H1 (cell line): ENCODE measurements at regions not wholly inside any gene's neighbourhood (a gene's known extent, or its start where the extent isn't known, plus 50 kb on each side); places are given as distances from the start of the nearest gene placed in this dataset.

Experiments
- CTCF ChIA-PET: fragments of 300-600 bp; sonication (Branson Sonifier 250); formaldehyde crosslinking; loops from one replicate; lab custom pipeline; 2021; ENCODE audit not compliant: partially characterized antibody; lab: Charles Lee
- POLR2A ChIA-PET: fragments of 300-600 bp; sonication (Branson Sonifier 250); formaldehyde crosslinking; loops from one replicate; lab custom pipeline; 2021; ENCODE audit warnings: inconsistent platforms; ENCODE audit not compliant: partially characterized antibody; lab: Charles Lee
- DNase-seq, 2 experiments: peaks; one replicate each; pipeline versions ENCODE4 v3.0.0 to v3.0.0-alpha.2; 2010 to 2022; ENCODE audit warnings: low spot score in 2 of 2, low read depth in 1 of 2, mixed read lengths in 1 of 2
- FAIRE-seq: peaks from 2 replicates; lab custom pipeline; 2011; peaks lifted over from hg19 to GRCh38; lab: Jason Lieb, UNC
- H2AFZ ChIP-seq: 2 replicates; pipeline ENCODE4 v1.8.1; 2012; ENCODE audit warnings: low read length, inconsistent platforms
- H2AK5ac ChIP-seq: 2 replicates; pipeline ENCODE4 v1.6.1; 2013; ENCODE audit warnings: low read depth, low read length
- H2BK120ac ChIP-seq: replicated peaks from 2 replicates; pipeline ENCODE3; 2013; ENCODE audit warnings: low read depth, low read length, inconsistent platforms
- H2BK12ac ChIP-seq: 2 replicates; pipeline ENCODE4 v1.6.1; 2013; ENCODE audit warnings: low read depth, low read length
- H2BK15ac ChIP-seq: 2 replicates; pipeline ENCODE4 v1.6.1; 2013; ENCODE audit warnings: low read length
- H2BK20ac ChIP-seq: 2 replicates; pipeline ENCODE4 v1.6.1; 2013; ENCODE audit warnings: low read length
- H2BK5ac ChIP-seq: 2 replicates; pipeline ENCODE4 v1.6.1; 2013; ENCODE audit warnings: low read depth, low read length
- H3K14ac ChIP-seq: 2 replicates; pipeline ENCODE4 v1.6.1; 2013; ENCODE audit warnings: inconsistent platforms; ENCODE audit not compliant: insufficient read length
- H3K18ac ChIP-seq: 2 replicates; pipeline ENCODE4 v1.6.1; 2013; ENCODE audit warnings: low read length; ENCODE audit errors: extremely low read depth
- H3K23ac ChIP-seq: 2 replicates; pipeline ENCODE4 v1.6.1; 2013; ENCODE audit warnings: inconsistent platforms; ENCODE audit not compliant: insufficient read length
- H3K23me2 ChIP-seq: 2 replicates; pipeline ENCODE4 v1.6.1; 2013; ENCODE audit warnings: low read depth, low read length
- H3K27ac ChIP-seq: 2 replicates; pipeline ENCODE4 v1.6.1; 2011; ENCODE audit warnings: low read depth, low read length, inconsistent platforms
- H3K27me3 ChIP-seq, 4 experiments: replicated peaks in 1 of 4; 1 replicate in 1 of 4; 2 replicates in 3 of 4; pipeline versions ENCODE4 v1.6.1 to v1.8.1; 2011 to 2013; ENCODE audit warnings: low read length in 3 of 4, mild to moderate bottlenecking in 3 of 4, inconsistent platforms in 2 of 4, mixed read lengths in 2 of 4, moderate library complexity in 1 of 4; ENCODE audit not compliant: control insufficient read depth in 3 of 4, insufficient read depth in 3 of 4; ENCODE audit errors: extremely low read depth in 1 of 4
- H3K36me3 ChIP-seq, 4 experiments: 2 replicates each; pipeline versions ENCODE4 v1.6.1 to v1.8.1; 2011 to 2013; ENCODE audit warnings: mild to moderate bottlenecking in 4 of 4, low read length in 3 of 4, moderate library complexity in 2 of 4, control low read depth in 1 of 4, inconsistent platforms in 1 of 4; ENCODE audit not compliant: insufficient read depth in 4 of 4, control insufficient read depth in 2 of 4
- H3K4ac ChIP-seq: replicated peaks from 2 replicates; pipeline ENCODE3; 2013; ENCODE audit warnings: low read length, low read depth, mixed read lengths, inconsistent platforms; ENCODE audit not compliant: insufficient read length
- H3K4me1 ChIP-seq, 4 experiments: replicated peaks in 1 of 4; 1 replicate in 1 of 4; 2 replicates in 3 of 4; pipeline versions ENCODE4 v1.6.1 to v1.8.1; 2011 to 2013; ENCODE audit warnings: low read length in 3 of 4, inconsistent platforms in 2 of 4, mixed read lengths in 1 of 4; ENCODE audit not compliant: insufficient read depth in 4 of 4, control insufficient read depth in 3 of 4
- H3K4me2 ChIP-seq, 2 experiments: 2 replicates each; pipeline versions ENCODE4 v1.6.1 to v1.8.1; 2011 to 2013; ENCODE audit warnings: low read depth in 2 of 2, low read length in 2 of 2, control low read depth in 1 of 2, inconsistent platforms in 1 of 2, mild to moderate bottlenecking in 1 of 2; ENCODE audit not compliant: insufficient read depth in 1 of 2
- H3K4me3 ChIP-seq, 4 experiments: fragments of 200-600, 300-600 bp in 1 of 4; sonication (generic), shearing (Covaris generic), sonication (Bioruptor Twin) in 1 of 4; 2 replicates each; pipeline versions ENCODE4 v1.5.1 to v1.8.1; 2011 to 2016; ENCODE audit warnings: low read length in 4 of 4, low read depth in 3 of 4, control low read depth in 2 of 4, inconsistent platforms in 2 of 4, mild to moderate bottlenecking in 2 of 4, mixed read lengths in 1 of 4, moderate library complexity in 1 of 4; ENCODE audit not compliant: insufficient read depth in 2 of 4; ENCODE audit errors: extremely low read depth in 1 of 4
- H3K56ac ChIP-seq: replicated peaks from 2 replicates; pipeline ENCODE3; 2013; ENCODE audit warnings: low read depth, mild to moderate bottlenecking, mixed read lengths, low read length, inconsistent platforms; ENCODE audit not compliant: insufficient read length
- H3K79me1 ChIP-seq: 2 replicates; pipeline ENCODE4 v1.6.1; 2013; ENCODE audit warnings: low read depth, low read length, control low read depth
- H3K79me2 ChIP-seq, 2 experiments: 2 replicates each; pipeline versions ENCODE4 v1.6.1 to v1.8.1; 2012 to 2013; ENCODE audit warnings: low read length in 2 of 2, mild to moderate bottlenecking in 2 of 2, inconsistent platforms in 1 of 2; ENCODE audit not compliant: insufficient read depth in 2 of 2, control insufficient read depth in 1 of 2
- H3K9ac ChIP-seq, 4 experiments: replicated peaks in 1 of 4; 1 replicate in 1 of 4; 2 replicates in 3 of 4; pipeline versions ENCODE4 v1.6.1 to v1.8.1; 2011 to 2013; ENCODE audit warnings: low read depth in 3 of 4, low read length in 3 of 4, control low read depth in 2 of 4, mild to moderate bottlenecking in 2 of 4, moderate library complexity in 2 of 4, inconsistent platforms in 1 of 4; ENCODE audit errors: extremely low read depth in 1 of 4
- H3K9me3 ChIP-seq, 2 experiments: 2 replicates each; pipeline versions ENCODE4 v1.6.1 to v1.8.1; 2012 to 2013; ENCODE audit warnings: mild to moderate bottlenecking in 2 of 2, moderate library complexity in 2 of 2, control low read depth in 1 of 2, inconsistent platforms in 1 of 2, low read depth in 1 of 2, low read length in 1 of 2, mixed read lengths in 1 of 2; ENCODE audit not compliant: insufficient read depth in 2 of 2
- H4K20me1 ChIP-seq, 2 experiments: replicated peaks in 1 of 2; 2 replicates each; pipeline versions ENCODE3 to v1.8.1; 2011 to 2013; ENCODE audit warnings: inconsistent platforms in 2 of 2, low read length in 2 of 2, mild to moderate bottlenecking in 1 of 2; ENCODE audit not compliant: insufficient read depth in 2 of 2, control insufficient read depth in 1 of 2
- H4K5ac ChIP-seq: 2 replicates; pipeline ENCODE4 v1.6.1; 2013; ENCODE audit warnings: low read length, low read depth, mixed read lengths, inconsistent platforms; ENCODE audit not compliant: insufficient read length
- H4K8ac ChIP-seq: 2 replicates; pipeline ENCODE4 v1.8.0; 2013; ENCODE audit warnings: mild to moderate bottlenecking, moderate library complexity, low read length, inconsistent platforms; ENCODE audit not compliant: insufficient read depth; ENCODE audit errors: extremely low read depth
- H4K91ac ChIP-seq: replicated peaks from 2 replicates; pipeline ENCODE3; 2013; ENCODE audit warnings: low read length, mixed read lengths, inconsistent platforms; ENCODE audit not compliant: insufficient read length
- BACH1 ChIP-seq: IDR thresholded peaks from 2 replicates; pipeline ENCODE4 v1.6.1; 2012; ENCODE audit warnings: low read length, improper control_type of control experiment
- BCL11A ChIP-seq, 2 experiments: IDR thresholded peaks; one replicate each; pipeline ENCODE4 v1.6.1; 2011; ENCODE audit warnings: low read depth in 2 of 2, low read length in 2 of 2, mild to moderate bottlenecking in 2 of 2
- BRCA1 ChIP-seq: IDR thresholded peaks from 2 replicates; pipeline ENCODE4 v1.6.1; 2012; ENCODE audit warnings: low read depth, low read length, improper control_type of control experiment
- CBX5 ChIP-seq: fragments of 300-800, 300-1000 bp; sonication (generic); IDR thresholded peaks from 2 replicates; pipeline ENCODE4 v1.7.1; 2016; ENCODE audit warnings: antibody characterized with exemption, low read length, low read depth
- CBX8 ChIP-seq: fragments of 300-800, 300-1000 bp; sonication (generic); IDR thresholded peaks from 2 replicates; pipeline ENCODE4 v1.7.1; 2016; ENCODE audit warnings: low read depth, low read length, borderline replicate concordance
- CHD1 ChIP-seq: IDR thresholded peaks from 2 replicates; pipeline ENCODE4 v1.6.1; 2012; ENCODE audit warnings: low read depth, low read length, improper control_type of control experiment
- E2F6 ChIP-seq: IDR thresholded peaks from 2 replicates; pipeline ENCODE4 v1.6.1; 2012; ENCODE audit warnings: inconsistent platforms
- EP300 ChIP-seq, 2 experiments: IDR thresholded peaks; 1 replicate in 1 of 2; 2 replicates in 1 of 2; pipeline ENCODE4 v1.6.1; 2011 to 2012; ENCODE audit warnings: low read depth in 2 of 2, low read length in 2 of 2, mild to moderate bottlenecking in 2 of 2, borderline replicate concordance in 1 of 2, inconsistent platforms in 1 of 2, moderate library complexity in 1 of 2
- HDAC6 ChIP-seq: IDR thresholded peaks from one replicate; pipeline ENCODE4 v1.7.1; 2012; ENCODE audit warnings: low read depth, mild to moderate bottlenecking, inconsistent platforms, low read length, moderate library complexity
- MAFK ChIP-seq: IDR thresholded peaks from 2 replicates; pipeline ENCODE4 v1.6.1; 2012; ENCODE audit warnings: low read depth, mild to moderate bottlenecking, improper control_type of control experiment, low read length
- NANOG ChIP-seq: IDR thresholded peaks from 2 replicates; pipeline ENCODE4 v1.6.1; 2011; ENCODE audit warnings: low read length, low read depth, mild to moderate bottlenecking, inconsistent platforms; ENCODE audit not compliant: insufficient read depth, poor library complexity, severe bottlenecking
- POU5F1 ChIP-seq: IDR thresholded peaks from 2 replicates; pipeline ENCODE4 v1.6.1; 2011; ENCODE audit warnings: low read depth, mild to moderate bottlenecking, low read length, moderate library complexity
- SIN3A ChIP-seq, 2 experiments: IDR thresholded peaks in 1 of 2; conservative IDR thresholded peaks in 1 of 2; 2 replicates each; pipeline ENCODE4 v1.6.1; 2011 to 2012; ENCODE audit warnings: low read length in 2 of 2, improper control_type of control experiment in 1 of 2, low read depth in 1 of 2, mild to moderate bottlenecking in 1 of 2
- SRF ChIP-seq: IDR thresholded peaks from 2 replicates; pipeline ENCODE4 v1.6.1; 2011; ENCODE audit warnings: mild to moderate bottlenecking, low read depth, low read length, moderate library complexity
- ZNF274 ChIP-seq: IDR thresholded peaks from 2 replicates; pipeline ENCODE4 v1.7.0; 2012; ENCODE audit warnings: low read length, borderline replicate concordance; ENCODE audit errors: extremely low read depth
- WGBS, 2 experiments: shearing (Covaris generic) in 1 of 2; methylation state at CpG; one replicate each; pipeline versions ENCODE4 v1.1.6 to v1.1.7; 2013 to 2015; ENCODE audit warnings: low lambda C conversion rate in 2 of 2, mixed read lengths in 2 of 2, inconsistent platforms in 1 of 2, low coverage in 1 of 2, missing lambda C conversion rate in 1 of 2; ENCODE audit not compliant: insufficient replicate concordance in 2 of 2, insufficient coverage in 1 of 2, insufficient read length in 1 of 2; ENCODE audit errors: extremely low coverage in 1 of 2, missing lambda C conversion rate in 1 of 2; 5-methylcytosine and 5-hydroxymethylcytosine counted together

GRCh38 chr18:33959609-33960008, 265.1 kb downstream of the NOL4 start:
- Histone ChIP-seq H3K9me3 (no peaks in the 10 kb centered on the region), H2BK120ac (no peak overlapping the region), H2BK5ac (no peak overlapping the region), H3K14ac (no peak overlapping the region), H3K4ac (no peak overlapping the region), H3K56ac (no peak overlapping the region), H3K9ac (no peak overlapping the region), H4K8ac (no peak overlapping the region), H3K4me1 (no peaks in the 10 kb centered on the region), H2BK20ac (no peak overlapping the region), H2BK12ac (no peak overlapping the region), H2BK15ac (no peak overlapping the region), H3K27ac (no peak overlapping the region), H3K79me2 (no peaks in the 10 kb centered on the region), H3K79me1 (no peaks in the 10 kb centered on the region), H4K20me1 (no peaks in the 10 kb centered on the region), H3K36me3 (no peaks in the 10 kb centered on the region), H4K5ac (no peak overlapping the region), H3K23me2 (no peaks in the 10 kb centered on the region), H3K18ac (no peak overlapping the region), H3K23ac (no peak overlapping the region), H3K27me3 (no peaks in the 10 kb centered on the region), H3K4me3 (no peak overlapping the region), H3K4me2 (no peak overlapping the region), H2AK5ac (no peak overlapping the region), H4K91ac (no peak overlapping the region), H2AFZ (no peak overlapping the region)
- FAIRE-seq: no peak
- 90% methylated on average over 2 of the region's 2 CpGs; no CpG with 5 or more reads in 1 of the 2 experiments for WGBS, 2 experiments
- no peak for DNase-seq
- POLR2A ChIA-PET: no interaction called here
- CTCF ChIA-PET: interaction anchor here (0.7 to 1.3 kb wide), 2 partner anchors 33 to 364 kb away, joined by 3 read pairs; no protein-coding TSS in a partner anchor
- no peak for TF ChIP-seq POU5F1
- no peak for TF ChIP-seq HDAC6
- no peak for TF ChIP-seq CBX5
- TF ChIP-seq EP300 (IDR thresholded peaks at IDR 0.05; ENCODE audit: borderline replicate concordance in 1 of 2, low read depth in 2 of 2, low read length in 2 of 2): no peak
- TF ChIP-seq CHD1: no peak
- TF ChIP-seq ZNF274: no peak
- no peak for TF ChIP-seq BCL11A (IDR thresholded peaks at IDR 0.05; ENCODE audit: low read depth in 2 of 2, low read length in 2 of 2)
- no peak for TF ChIP-seq CBX8
- TF ChIP-seq MAFK: no peak
- TF ChIP-seq E2F6: no peak
- no peak for TF ChIP-seq SIN3A (conservative IDR thresholded peaks at IDR 0.05 in 1 of 2, IDR thresholded peaks at IDR 0.05 in 1 of 2; ENCODE audit: low read depth in 1 of 2, low read length in 2 of 2)
- no peak for TF ChIP-seq SRF
- TF ChIP-seq BACH1: no peak
- TF ChIP-seq NANOG: no peak
- no peak for TF ChIP-seq BRCA1
